Endodermal cell (in vitro differentiated cells): ENCODE measurements at regions not wholly inside any gene's neighbourhood (a gene's known extent, or its start where the extent isn't known, plus 50 kb on each side); places are given as distances from the start of the nearest gene placed in this dataset.

Experiments
- DNase-seq: peaks from one replicate; pipeline ENCODE4 v3.0.0-alpha.2; 2017
- H3K27ac ChIP-seq: 2 replicates; pipeline ENCODE4 v1.5.1; 2013; ENCODE audit warnings: mild to moderate bottlenecking, low read depth, low read length, moderate library complexity
- H3K27me3 ChIP-seq: 2 replicates; pipeline ENCODE4 v1.6.1; 2013; ENCODE audit warnings: mild to moderate bottlenecking, low read length, moderate library complexity; ENCODE audit not compliant: insufficient read depth, control insufficient read depth, poor library complexity, severe bottlenecking
- H3K36me3 ChIP-seq: 2 replicates; pipeline ENCODE4 v1.7.0; 2013; ENCODE audit warnings: mild to moderate bottlenecking, low read length, moderate library complexity; ENCODE audit not compliant: control insufficient read depth, insufficient read depth
- H3K4me1 ChIP-seq: one replicate; pipeline ENCODE4 v1.7.0; 2013; ENCODE audit warnings: low read length; ENCODE audit not compliant: control insufficient read depth, insufficient read depth
- H3K4me3 ChIP-seq: 2 replicates; pipeline ENCODE4 v1.5.1; 2013; ENCODE audit warnings: mild to moderate bottlenecking, low read length, moderate library complexity
- H3K9ac ChIP-seq: 2 replicates; pipeline ENCODE4 v1.6.1; 2013; ENCODE audit warnings: mild to moderate bottlenecking, low read length, moderate library complexity; ENCODE audit not compliant: poor library complexity, severe bottlenecking; ENCODE audit errors: extremely low read depth
- H3K9me3 ChIP-seq: 2 replicates; pipeline ENCODE4 v1.6.1; 2013; ENCODE audit warnings: mild to moderate bottlenecking, low read length, moderate library complexity; ENCODE audit not compliant: control insufficient read depth
- H3K27ac Mint-ChIP-seq: 2 replicates; pipeline ENCODE4 v1.8.0; 2020; ENCODE audit warnings: mixed read lengths
- H3K27me3 Mint-ChIP-seq: 2 replicates; pipeline ENCODE4 v1.8.0; 2021; ENCODE audit warnings: mild to moderate bottlenecking, mixed read lengths; ENCODE audit not compliant: insufficient read depth
- H3K36me3 Mint-ChIP-seq: 2 replicates; pipeline ENCODE4 v1.8.0; 2020; ENCODE audit warnings: low read depth, mixed read lengths
- H3K4me1 Mint-ChIP-seq: 2 replicates; pipeline ENCODE4 v1.8.0; 2020; ENCODE audit warnings: mixed read lengths
- H3K4me3 Mint-ChIP-seq: 2 replicates; pipeline ENCODE4 v1.8.0; 2020; ENCODE audit warnings: mild to moderate bottlenecking, moderate library complexity, mixed read lengths
- H3K9me3 Mint-ChIP-seq: 2 replicates; pipeline ENCODE4 v1.8.0; 2020; ENCODE audit warnings: mild to moderate bottlenecking, mixed read lengths
- CTCF ChIP-seq: fragments of 200-600 bp; sonication (generic); conservative IDR thresholded peaks from 2 replicates; pipeline ENCODE4 v1.5.0; 2021; ENCODE audit warnings: antibody characterized with exemption, mild to moderate bottlenecking
- WGBS, 2 experiments: methylation state at CpG; one replicate each; pipeline versions ENCODE4 v1.1.5 to v1.1.7; 2013; ENCODE audit warnings: missing lambda C conversion rate in 2 of 2, mixed read lengths in 1 of 2; ENCODE audit not compliant: insufficient coverage in 1 of 2, insufficient read length in 1 of 2; 5-methylcytosine and 5-hydroxymethylcytosine counted together

GRCh38 chr2:207248702-207249377, 83.1 kb upstream of the KLF7 start:
- Histone ChIP-seq H3K27me3 (no peaks in the 10 kb centered on the region), H3K4me1 (peaks cover 14% of the 10 kb centered on the region), H3K27ac (no peak overlapping the region), H3K36me3 (no peaks in the 10 kb centered on the region), H3K9me3 (no peaks in the 10 kb centered on the region), H3K9ac (no peak overlapping the region), H3K4me3 (no peak overlapping the region)
- no peaks in the 10 kb centered on the region for H3K27me3 Mint-ChIP-seq
- H3K4me1 Mint-ChIP-seq = peaks cover 25% of the 10 kb centered on the region
- no peaks in the 10 kb centered on the region for H3K36me3 Mint-ChIP-seq
- H3K9me3 Mint-ChIP-seq = no peaks in the 10 kb centered on the region
- no peak overlapping the region for H3K4me3 Mint-ChIP-seq
- no peak for TF ChIP-seq CTCF
- no peak overlapping the region for H3K27ac Mint-ChIP-seq
- no peak for DNase-seq
- 94 to 100% methylated on average over 4 of the region's 4 CpGs for WGBS, 2 experiments

- Histone ChIP-seq H3K9me3 (no peaks in the 10 kb centered on the region), H3K36me3 (no peaks in the 10 kb centered on the region), H3K9ac (no peak overlapping the region), H3K4me3 (no peak overlapping the region), H3K27ac (no peak overlapping the region), H3K4me1 (peaks cover 3% of the 10 kb centered on the region), H3K27me3 (no peaks in the 10 kb centered on the region)
- 79 to 96% methylated on average over 2 to 4 of the region's 4 CpGs for WGBS, 2 experiments
- no peaks in the 10 kb centered on the region for H3K36me3 Mint-ChIP-seq
- DNase-seq = no peak
- H3K27me3 Mint-ChIP-seq = peaks cover 2% of the 10 kb centered on the region
- H3K9me3 Mint-ChIP-seq = no peaks in the 10 kb centered on the region
- TF ChIP-seq CTCF = no peak
- H3K27ac Mint-ChIP-seq = no peak overlapping the region
- H3K4me3 Mint-ChIP-seq = no peak overlapping the region
- H3K4me1 Mint-ChIP-seq = peaks cover 13% of the 10 kb centered on the region
These were observed 85.3 kb upstream of the KLF7 start for GRCh38 chr2:207251022-207251421.

GRCh38 chr2:207251573-207252192, 85.9 kb upstream of the KLF7 start:
- Histone ChIP-seq H3K27me3 (no peaks in the 10 kb centered on the region), H3K9me3 (no peaks in the 10 kb centered on the region), H3K4me1 (peaks cover 3% of the 10 kb centered on the region), H3K9ac (no peak overlapping the region), H3K4me3 (no peak overlapping the region), H3K27ac (peak overlapping the region; percentile 62), H3K36me3 (no peaks in the 10 kb centered on the region)
- WGBS, 2 experiments = 82 to 93% methylated on average over 5 to 7 of the region's 7 CpGs
- no peak for TF ChIP-seq CTCF
- Mint-ChIP-seq H3K27ac (no peak overlapping the region), H3K4me3 (no peak overlapping the region), H3K9me3 (no peaks in the 10 kb centered on the region), H3K4me1 (peaks cover 15% of the 10 kb centered on the region), H3K27me3 (peaks cover 2% of the 10 kb centered on the region), H3K36me3 (no peaks in the 10 kb centered on the region)
- no peak for DNase-seq
